Psoas muscle (tissue), 7 donors: ENCODE measurements at regions not wholly inside any gene's neighbourhood (a gene's known extent, or its start where the extent isn't known, plus 50 kb on each side); places are given as distances from the start of the nearest gene placed in this dataset.

Source experiments
- ATAC-seq, 4 donors: fragments of 200-7000 bp; cut with Tn5 transposase; one replicate each; pipeline ENCODE4 v1.9.1; 2020; ENCODE audit warnings: moderate library complexity in 3 of 4, mild to moderate bottlenecking in 2 of 4
- DNase-seq, 2 donors: peaks; one replicate each; pipeline ENCODE4 v3.0.0-alpha.2; 2020
- H3K27ac ChIP-seq: fragments of 200-600 bp; one replicate; pipeline ENCODE4 v1.8.0; 2022
- H3K27me3 ChIP-seq, 3 donors: fragments of 200-600 bp in 1 of 3; one replicate each; pipeline versions ENCODE4 v1.6.1 to v1.8.0; 2013 to 2022; ENCODE audit warnings: low read length in 2 of 3, mild to moderate bottlenecking in 2 of 3, moderate library complexity in 1 of 3; ENCODE audit not compliant: insufficient read depth in 3 of 3
- H3K36me3 ChIP-seq, 2 donors: fragments of 200-600 bp in 1 of 2; one replicate each; pipeline versions ENCODE4 v1.6.1 to v1.8.0; 2013 to 2022; ENCODE audit warnings: low read depth in 1 of 2, mild to moderate bottlenecking in 1 of 2, moderate library complexity in 1 of 2; ENCODE audit not compliant: insufficient read depth in 1 of 2
- H3K4me1 ChIP-seq: fragments of 200-600 bp; one replicate; pipeline ENCODE4 v1.8.0; 2022
- H3K4me3 ChIP-seq: fragments of 200-600 bp; one replicate; pipeline ENCODE4 v1.8.0; 2022; ENCODE audit warnings: mild to moderate bottlenecking
- H3K9me3 ChIP-seq: fragments of 200-600 bp; one replicate; pipeline ENCODE4 v1.8.0; 2022
- WGBS, 3 donors: extraction: QIAGEN DNeasy Blood & Tissue Kit; methylation state at CpG; one replicate each; pipeline versions ENCODE4 v1.1.6 to v1.1.7; 2013; 5-methylcytosine and 5-hydroxymethylcytosine counted together
- intact Hi-C, 2 donors: fragments of 100-400 bp; cut with DNase I; formaldehyde crosslinking; loops; one replicate each; pipeline versions ENCODE4 v1.11.0 to v1.14.2; 2022
- TF ChIP-seq, protein P1 (sequence below): fragments of 200-600 bp; IDR thresholded peaks from one replicate; pipeline ENCODE4 v1.8.0; 2022; ENCODE audit warnings: antibody characterized with exemption
- donor health status: healthy with polysubstance abuse.
- donor health status: DM: no; HTN: no; CAD: no; lungs with moderate emphysema.
- donor health status: Bipolar disorder and iron deficiency.
- donor health status: healthy.
- donor health status: DM: yes; HTN: yes; CAD: no.
- donor health status: DM: no; HTN: no; CAD: no.
- donor health status: DM: yes; HTN: yes; CAD: no.

DNA sequence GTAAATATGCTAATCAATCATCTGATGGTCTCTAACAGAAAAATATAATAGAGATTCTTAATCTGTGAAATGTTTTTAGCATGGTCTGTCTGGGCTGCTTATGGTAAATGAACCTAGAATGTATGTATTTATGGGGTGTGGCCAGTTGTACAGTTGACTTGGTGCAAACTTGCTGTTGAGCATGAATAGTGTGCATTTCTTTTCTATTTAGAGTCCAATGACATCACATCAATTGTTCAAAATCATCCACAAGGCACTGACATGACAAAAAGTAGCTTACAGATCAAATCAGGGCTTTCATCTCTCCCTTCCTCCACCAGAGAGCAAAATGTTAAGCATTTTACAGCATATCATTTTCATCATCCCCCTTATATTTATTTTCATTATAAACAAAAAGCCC, 1010.3 kb downstream of the KCNT2 start:
- no peak for DNase-seq
- Histone ChIP-seq H3K36me3 (no peaks in the 10 kb centered on the region), H3K27ac (no peak overlapping the region), H3K4me1 (no peaks in the 10 kb centered on the region), H3K27me3 (no peaks in the 10 kb centered on the region), H3K9me3 (no peaks in the 10 kb centered on the region), H3K4me3 (no peak overlapping the region)
- no peak for ATAC-seq
- intact Hi-C loops: no loop called here
- TF ChIP-seq, protein P1, sequence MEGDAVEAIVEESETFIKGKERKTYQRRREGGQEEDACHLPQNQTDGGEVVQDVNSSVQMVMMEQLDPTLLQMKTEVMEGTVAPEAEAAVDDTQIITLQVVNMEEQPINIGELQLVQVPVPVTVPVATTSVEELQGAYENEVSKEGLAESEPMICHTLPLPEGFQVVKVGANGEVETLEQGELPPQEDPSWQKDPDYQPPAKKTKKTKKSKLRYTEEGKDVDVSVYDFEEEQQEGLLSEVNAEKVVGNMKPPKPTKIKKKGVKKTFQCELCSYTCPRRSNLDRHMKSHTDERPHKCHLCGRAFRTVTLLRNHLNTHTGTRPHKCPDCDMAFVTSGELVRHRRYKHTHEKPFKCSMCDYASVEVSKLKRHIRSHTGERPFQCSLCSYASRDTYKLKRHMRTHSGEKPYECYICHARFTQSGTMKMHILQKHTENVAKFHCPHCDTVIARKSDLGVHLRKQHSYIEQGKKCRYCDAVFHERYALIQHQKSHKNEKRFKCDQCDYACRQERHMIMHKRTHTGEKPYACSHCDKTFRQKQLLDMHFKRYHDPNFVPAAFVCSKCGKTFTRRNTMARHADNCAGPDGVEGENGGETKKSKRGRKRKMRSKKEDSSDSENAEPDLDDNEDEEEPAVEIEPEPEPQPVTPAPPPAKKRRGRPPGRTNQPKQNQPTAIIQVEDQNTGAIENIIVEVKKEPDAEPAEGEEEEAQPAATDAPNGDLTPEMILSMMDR: no peak

DNA sequence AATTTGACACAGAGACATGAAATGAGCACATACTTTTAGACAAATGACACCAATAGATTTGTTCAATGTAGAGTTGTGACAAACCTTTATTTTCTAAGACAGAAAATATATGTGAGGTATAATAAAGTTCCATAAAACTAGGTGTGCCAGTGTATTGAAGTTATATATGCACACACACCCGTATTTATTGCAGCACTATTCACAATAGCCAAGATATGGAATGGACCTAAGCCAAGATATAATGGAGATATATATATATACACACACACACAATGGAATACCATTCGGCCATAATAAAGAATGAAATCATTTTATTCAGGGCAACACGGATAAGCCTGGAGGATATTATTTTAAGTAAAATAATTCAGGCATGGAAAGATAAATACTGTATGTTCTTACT, 1013.5 kb downstream of the KCNT2 start:
- intact Hi-C loops: no loop called here
- no peak overlapping the region for H3K4me3 ChIP-seq
- no peaks in the 10 kb centered on the region for H3K27me3 ChIP-seq
- no peaks in the 10 kb centered on the region for H3K4me1 ChIP-seq
- no peaks in the 10 kb centered on the region for H3K36me3 ChIP-seq
- TF ChIP-seq, protein P1: no peak
- no peak overlapping the region for H3K27ac ChIP-seq
- DNase-seq (no peak), ATAC-seq (no peak)
- H3K9me3 ChIP-seq: no peaks in the 10 kb centered on the region
- WGBS, 3 donors: 83 to 86% (median 83%) methylated on average over 3 of the region's 3 CpGs

DNA sequence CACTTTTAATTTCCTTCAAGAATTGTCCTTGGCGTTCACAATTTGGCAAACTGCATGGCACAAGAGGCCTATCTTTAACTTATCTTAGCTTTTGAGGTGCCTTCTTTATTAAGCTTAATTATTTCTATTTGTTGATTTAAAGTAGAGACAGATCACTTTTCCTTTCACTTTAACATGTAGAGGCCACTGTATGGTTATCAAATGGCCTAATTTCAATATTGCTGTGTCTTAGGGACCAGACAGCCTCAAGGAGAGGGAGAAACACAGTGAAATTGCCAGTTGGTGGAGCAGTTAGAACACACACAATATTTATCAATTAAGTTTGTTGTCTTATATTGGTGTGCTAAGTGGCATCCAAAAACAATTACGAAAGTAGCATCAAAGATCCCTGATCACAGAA, 1013.9 kb downstream of the KCNT2 start:
- no peaks in the 10 kb centered on the region for H3K36me3 ChIP-seq
- TF ChIP-seq, protein P1: no peak
- WGBS, 3 donors: 90 to 92% (median 91%) methylated on average over 2 of the region's 2 CpGs
- intact Hi-C loops: no loop called here
- no peak for ATAC-seq
- no peak for DNase-seq
- H3K27ac ChIP-seq: no peak overlapping the region
- H3K9me3 ChIP-seq: no peaks in the 10 kb centered on the region
- H3K27me3 ChIP-seq: no peaks in the 10 kb centered on the region
- H3K4me3 ChIP-seq: no peak overlapping the region
- no peaks in the 10 kb centered on the region for H3K4me1 ChIP-seq

DNA sequence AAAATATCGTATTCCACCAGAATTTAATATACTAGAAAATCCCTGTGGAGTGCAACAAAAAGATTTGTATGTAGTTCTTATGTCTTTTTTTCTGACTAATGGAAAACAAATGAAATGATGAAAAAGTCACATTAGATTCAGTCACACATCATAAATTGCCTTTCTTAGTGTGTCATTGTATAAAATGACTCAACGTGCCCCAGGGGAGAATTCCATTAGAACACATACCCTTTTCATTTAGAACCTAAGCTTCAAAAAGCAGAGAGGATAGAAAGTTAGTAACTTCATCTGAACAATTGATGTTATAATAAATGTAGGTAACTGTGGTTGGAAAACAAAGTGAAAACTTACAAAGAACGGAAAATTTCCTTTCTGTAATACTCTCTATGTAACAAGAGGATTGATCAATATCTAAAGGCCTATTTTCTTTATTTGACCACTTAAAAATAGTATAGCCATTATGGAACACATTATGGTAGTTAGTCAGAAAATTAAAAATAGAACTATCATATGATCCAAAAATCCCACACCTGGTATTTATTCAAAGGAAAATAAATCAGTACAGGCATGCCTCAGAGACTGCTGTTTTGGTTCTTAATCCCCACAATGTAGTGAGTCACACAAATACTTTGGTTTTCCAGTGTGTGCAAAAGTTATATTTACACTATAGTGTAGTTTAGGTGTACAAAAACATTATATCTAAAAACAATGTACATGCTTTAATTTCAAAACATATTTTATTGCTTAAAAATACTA, 1016.1 kb downstream of the KCNT2 start:
- DNase-seq (no peak), ATAC-seq (no peak)
- WGBS, 3 donors: 20 to 30% (median 30%) methylated on average over 3 of the region's 3 CpGs
- no peaks in the 10 kb centered on the region for H3K4me1 ChIP-seq
- H3K9me3 ChIP-seq: no peaks in the 10 kb centered on the region
- no peaks in the 10 kb centered on the region for H3K27me3 ChIP-seq
- no peak overlapping the region for H3K4me3 ChIP-seq
- no peaks in the 10 kb centered on the region for H3K36me3 ChIP-seq
- intact Hi-C loops: no loop called here
- TF ChIP-seq, protein P1: no peak
- no peak overlapping the region for H3K27ac ChIP-seq

DNA sequence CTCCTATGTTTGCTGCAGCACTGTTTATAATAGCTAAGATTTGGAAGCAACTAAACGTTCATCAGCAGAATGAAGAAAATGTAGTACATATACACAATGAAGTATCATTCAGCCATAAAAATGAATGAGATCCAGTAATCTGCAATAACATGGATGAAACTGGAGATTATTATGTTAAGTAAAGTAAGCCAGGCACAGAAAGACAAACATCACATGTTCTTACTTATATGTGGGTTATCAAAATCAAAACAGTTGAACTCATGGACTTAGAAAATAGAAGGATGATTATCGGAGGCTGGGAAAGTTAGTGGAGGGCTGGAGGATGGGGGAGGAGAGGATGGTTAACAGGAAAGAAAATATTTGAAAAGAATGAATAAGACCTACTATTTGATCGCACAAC, 1017.6 kb downstream of the KCNT2 start:
- no peak for ATAC-seq
- H3K36me3 ChIP-seq: no peaks in the 10 kb centered on the region
- H3K9me3 ChIP-seq: no peaks in the 10 kb centered on the region
- no peak for DNase-seq
- no peaks in the 10 kb centered on the region for H3K4me1 ChIP-seq
- H3K27me3 ChIP-seq: no peaks in the 10 kb centered on the region
- WGBS, 3 donors: 74 to 79% (median 74%) methylated on average over 3 of the region's 3 CpGs
- intact Hi-C loops: no loop called here
- H3K27ac ChIP-seq: no peak overlapping the region
- no peak overlapping the region for H3K4me3 ChIP-seq
- TF ChIP-seq, protein P1: no peak
